SK-N-MC (cell line): ENCODE measurements at regions not wholly inside any gene's neighbourhood (a gene's known extent, or its start where the extent isn't known, plus 50 kb on each side); places are given as distances from the start of the nearest gene placed in this dataset.

Experiments
- EZH2 ChIP-seq: fragments of 200-600 bp; sonication (generic); IDR thresholded peaks from one replicate; pipeline ENCODE4 v1.6.1; 2017; ENCODE audit warnings: antibody characterized with exemption
- POLR2AphosphoS5 ChIP-seq: IDR thresholded peaks from 2 replicates; pipeline ENCODE4 v1.6.1; 2012; ENCODE audit warnings: mild to moderate bottlenecking, low read depth, low read length, borderline replicate concordance

DNA sequence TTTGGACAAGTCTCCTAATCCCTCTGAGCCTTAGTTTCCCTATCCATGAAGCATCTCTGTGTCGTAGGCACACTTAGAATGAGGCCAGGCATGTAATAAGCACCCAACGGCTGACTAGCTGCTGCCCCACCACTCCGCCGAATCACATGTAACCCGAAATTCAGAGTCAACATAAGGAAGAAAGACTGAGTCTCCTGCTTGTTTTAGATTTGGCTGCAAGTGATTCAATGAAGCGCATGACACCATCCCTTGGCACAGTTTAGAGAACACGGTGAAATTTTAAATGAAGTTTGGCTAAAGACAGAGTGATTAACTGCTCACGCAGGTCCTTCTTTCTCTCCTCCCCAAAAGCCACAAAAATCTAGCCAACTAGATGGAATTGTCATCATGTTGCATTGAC is 279.2 kb downstream of the TLE3 start:
- TF ChIP-seq EZH2 (no peak), POLR2AphosphoS5 (no peak)
